KMS-11 (cell line): ENCODE measurements at regions not wholly inside any gene's neighbourhood (a gene's known extent, or its start where the extent isn't known, plus 50 kb on each side); places are given as distances from the start of the nearest gene placed in this dataset.
"Not testable (repeated sequence)": the region's sequence is repeated elsewhere in the genome, so short reads cannot be mapped to it uniquely, and the experiment has no call there.

Experiments used
- H2AFZ ChIP-seq: fragments of 200-600 bp; sonication (generic); 2 replicates; pipeline ENCODE4 v1.6.1; 2016; ENCODE audit warnings: antibody characterized with exemption, mixed run types, low read depth
- H3K27ac ChIP-seq: fragments of 200-600 bp; sonication (generic); 2 replicates; pipeline ENCODE4 v1.6.1; 2016; ENCODE audit warnings: mild to moderate bottlenecking, mixed run types
- H3K27me3 ChIP-seq: fragments of 200-600 bp; sonication (generic); 2 replicates; pipeline ENCODE4 v1.6.1; 2017; ENCODE audit warnings: mild to moderate bottlenecking, low read depth, mixed run types, moderate library complexity; ENCODE audit not compliant: insufficient read depth
- H3K36me3 ChIP-seq: fragments of 200-600 bp; sonication (generic); 2 replicates; pipeline ENCODE4 v1.6.1; 2017; ENCODE audit warnings: mild to moderate bottlenecking, mixed run types; ENCODE audit not compliant: insufficient read depth
- H3K4me1 ChIP-seq: fragments of 200-600 bp; sonication (generic); 2 replicates; pipeline ENCODE4 v1.6.1; 2016; ENCODE audit warnings: mild to moderate bottlenecking, low read depth, mixed run types; ENCODE audit not compliant: poor library complexity, severe bottlenecking
- H3K4me2 ChIP-seq: fragments of 200-600 bp; sonication (generic); 2 replicates; pipeline ENCODE4 v1.7.0; 2016; ENCODE audit warnings: mild to moderate bottlenecking, mixed run types
- H3K4me3 ChIP-seq: fragments of 200-600 bp; sonication (generic); IDR thresholded peaks from 2 replicates; pipeline ENCODE4 v1.6.1; 2017; ENCODE audit warnings: low read depth, low read length, mixed read lengths; ENCODE audit not compliant: insufficient read depth
- H3K79me2 ChIP-seq: fragments of 200-600 bp; sonication (generic); 2 replicates; pipeline ENCODE4 v1.6.1; 2016; ENCODE audit warnings: low read depth, mixed run types; ENCODE audit not compliant: insufficient read depth
- H3K9ac ChIP-seq: fragments of 200-600 bp; sonication (generic); 2 replicates; pipeline ENCODE4 v1.6.1; 2016; ENCODE audit warnings: mild to moderate bottlenecking, mixed run types
- H4K20me1 ChIP-seq: fragments of 200-600 bp; sonication (generic); 2 replicates; pipeline ENCODE4 v1.6.1; 2016; ENCODE audit warnings: mild to moderate bottlenecking, mixed run types; ENCODE audit not compliant: insufficient read depth
- TF ChIP-seq, protein P1 (sequence below): fragments of 200-600 bp; sonication (generic); conservative IDR thresholded peaks from 2 replicates; pipeline ENCODE4 v1.6.1; 2017; ENCODE audit warnings: low read depth, mild to moderate bottlenecking, antibody characterized with exemption, low read length, moderate library complexity, mixed read lengths

DNA sequence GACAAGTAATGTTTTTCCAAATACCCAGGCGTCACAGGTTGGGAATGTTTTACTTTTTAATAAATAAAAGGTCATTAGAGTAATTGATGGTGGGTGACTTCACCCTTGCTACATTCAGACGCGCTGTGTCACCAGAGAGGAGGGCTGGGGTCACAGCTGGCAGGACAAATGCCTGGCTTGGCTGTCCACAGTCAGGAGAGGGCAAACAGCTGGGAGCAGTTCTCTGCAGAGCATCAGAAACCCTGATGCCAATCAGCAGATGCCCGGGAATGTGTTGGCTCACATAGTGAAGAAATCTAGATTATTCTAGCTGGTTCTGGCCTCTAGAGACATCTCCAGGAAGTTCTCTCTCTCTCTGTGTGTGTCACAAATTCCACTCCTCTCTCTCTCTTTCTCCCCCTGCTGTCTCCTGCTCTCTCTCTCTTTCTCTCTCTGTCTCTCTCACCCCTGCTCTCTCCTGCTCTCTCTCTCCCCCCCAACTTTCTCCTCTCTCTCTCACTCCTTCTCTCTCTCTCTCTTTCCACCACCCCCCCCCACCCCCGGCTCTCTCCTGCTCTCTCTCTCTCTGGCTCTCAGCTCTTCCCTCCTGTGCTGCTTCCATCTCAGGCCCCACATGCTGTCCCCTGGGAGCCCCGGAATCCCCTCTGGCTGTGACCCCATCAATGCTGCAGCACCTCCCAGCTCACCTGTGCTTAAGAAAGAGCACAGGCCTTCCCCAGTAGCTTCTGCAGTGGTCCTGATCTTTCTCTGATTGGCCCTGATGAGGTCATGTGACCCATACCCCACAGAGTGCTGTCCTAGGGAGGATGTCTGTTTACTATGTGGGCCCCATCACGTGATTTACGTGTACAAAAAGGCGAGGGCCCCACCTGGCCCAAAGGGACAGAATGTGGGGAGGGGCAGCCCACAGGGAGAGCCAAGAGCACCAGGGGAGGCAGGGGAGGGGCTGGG lies 331.5 kb downstream of the ADGRD1 start:
- not testable (repeated sequence) for H3K79me2 ChIP-seq, H4K20me1 ChIP-seq, H3K36me3 ChIP-seq, H3K9ac ChIP-seq, H3K27me3 ChIP-seq, H3K4me2 ChIP-seq, H3K4me1 ChIP-seq, H2AFZ ChIP-seq, H3K4me3 ChIP-seq, H3K27ac ChIP-seq

DNA sequence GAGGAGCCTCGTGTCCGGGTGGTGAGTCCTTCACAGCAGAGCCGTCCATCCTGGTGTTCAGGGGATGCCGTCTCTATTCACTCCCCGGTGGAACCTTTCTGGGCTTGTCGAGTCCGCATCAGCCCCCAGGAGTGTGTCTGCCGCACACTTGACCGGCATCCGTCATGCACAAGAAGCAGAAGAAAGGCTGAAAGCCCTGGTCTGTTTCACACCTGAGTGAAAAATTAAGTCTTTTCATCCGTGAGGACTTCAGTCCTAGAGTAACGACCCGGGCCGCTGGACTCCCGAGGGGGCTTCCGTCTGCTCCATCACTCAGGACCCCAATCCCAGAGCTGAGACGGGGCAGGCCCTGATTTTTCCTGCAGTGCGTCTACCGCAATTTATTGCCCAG lies 332.2 kb downstream of the ADGRD1 start:
- H4K20me1 ChIP-seq, H3K27me3 ChIP-seq, H3K36me3 ChIP-seq, H3K4me2 ChIP-seq, H3K79me2 ChIP-seq, H2AFZ ChIP-seq, H3K27ac ChIP-seq, H3K4me1 ChIP-seq, H3K4me3 ChIP-seq, H3K9ac ChIP-seq: not testable (repeated sequence)

DNA sequence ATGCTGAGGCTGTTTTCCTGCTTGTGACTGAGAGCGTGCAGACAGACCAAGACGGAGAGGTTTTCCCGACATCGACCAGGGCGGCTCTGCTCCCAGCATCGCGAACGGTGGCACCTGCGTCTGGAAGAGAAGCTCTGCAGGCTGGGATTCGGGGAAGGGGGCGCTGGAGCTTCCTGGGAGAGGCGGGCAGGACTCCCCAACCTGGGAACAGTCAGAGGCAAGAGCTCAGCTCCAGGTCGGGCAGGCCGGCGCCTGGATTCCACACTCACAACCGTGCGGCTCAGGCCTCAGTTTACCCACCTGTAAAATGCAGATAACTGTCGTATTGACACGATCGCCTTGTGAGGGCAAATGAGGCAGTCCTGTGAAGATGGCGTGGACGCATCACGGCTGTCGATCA lies 332.6 kb downstream of the ADGRD1 start:
- H2AFZ ChIP-seq, H3K79me2 ChIP-seq, H3K27me3 ChIP-seq, H3K4me1 ChIP-seq, H3K4me3 ChIP-seq, H3K9ac ChIP-seq, H3K36me3 ChIP-seq, H3K4me2 ChIP-seq, H4K20me1 ChIP-seq, H3K27ac ChIP-seq: not testable (repeated sequence)

DNA sequence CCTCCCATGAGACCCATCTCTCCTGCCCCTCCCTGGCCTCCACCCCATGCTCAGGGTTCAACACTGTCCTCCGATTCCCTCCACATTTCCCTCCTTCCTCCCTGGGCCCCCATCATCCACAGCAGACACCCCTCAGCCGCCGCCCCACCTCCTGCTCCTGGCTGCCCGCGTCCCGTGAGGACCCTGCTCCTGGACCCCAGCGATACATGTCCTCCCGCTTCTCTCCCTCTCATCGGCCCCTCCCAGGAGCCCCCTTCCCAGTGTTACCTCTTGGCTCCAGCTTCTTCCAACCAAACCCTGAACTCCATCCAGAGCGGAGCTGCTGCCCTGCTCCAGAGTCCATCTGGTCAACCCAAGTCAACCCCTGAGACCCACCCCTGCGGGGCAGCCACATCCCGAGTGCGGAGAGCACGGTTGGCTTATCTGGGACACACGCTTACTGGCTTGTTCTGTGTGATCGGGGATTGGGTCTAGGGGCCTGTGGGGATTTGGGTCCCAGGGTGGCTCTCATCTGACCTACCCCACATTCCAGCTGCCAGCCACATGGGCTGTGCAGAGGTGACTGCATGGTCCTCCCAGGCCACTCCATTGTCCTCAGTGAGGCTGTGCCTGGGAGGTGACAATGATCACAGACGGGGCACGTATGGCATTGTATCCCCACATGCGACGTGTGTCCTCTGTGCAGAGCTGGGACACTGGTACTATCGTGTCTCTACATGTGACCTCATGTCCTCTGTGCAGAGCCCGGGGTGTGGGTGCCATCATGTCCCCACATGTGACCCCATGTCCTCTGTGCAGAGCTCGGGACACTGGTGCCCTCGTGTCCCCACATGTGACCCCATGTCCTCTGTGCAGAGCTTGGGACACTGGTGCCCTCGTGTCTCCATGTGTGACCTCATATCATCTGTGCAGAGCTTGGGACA lies 333.6 kb downstream of the ADGRD1 start:
- no peak overlapping the region for H2AFZ ChIP-seq
- H3K36me3 ChIP-seq: no peaks in the 10 kb centered on the region
- H3K4me3 ChIP-seq: no peak overlapping the region
- H3K79me2 ChIP-seq: no peaks in the 10 kb centered on the region
- TF ChIP-seq, protein P1, sequence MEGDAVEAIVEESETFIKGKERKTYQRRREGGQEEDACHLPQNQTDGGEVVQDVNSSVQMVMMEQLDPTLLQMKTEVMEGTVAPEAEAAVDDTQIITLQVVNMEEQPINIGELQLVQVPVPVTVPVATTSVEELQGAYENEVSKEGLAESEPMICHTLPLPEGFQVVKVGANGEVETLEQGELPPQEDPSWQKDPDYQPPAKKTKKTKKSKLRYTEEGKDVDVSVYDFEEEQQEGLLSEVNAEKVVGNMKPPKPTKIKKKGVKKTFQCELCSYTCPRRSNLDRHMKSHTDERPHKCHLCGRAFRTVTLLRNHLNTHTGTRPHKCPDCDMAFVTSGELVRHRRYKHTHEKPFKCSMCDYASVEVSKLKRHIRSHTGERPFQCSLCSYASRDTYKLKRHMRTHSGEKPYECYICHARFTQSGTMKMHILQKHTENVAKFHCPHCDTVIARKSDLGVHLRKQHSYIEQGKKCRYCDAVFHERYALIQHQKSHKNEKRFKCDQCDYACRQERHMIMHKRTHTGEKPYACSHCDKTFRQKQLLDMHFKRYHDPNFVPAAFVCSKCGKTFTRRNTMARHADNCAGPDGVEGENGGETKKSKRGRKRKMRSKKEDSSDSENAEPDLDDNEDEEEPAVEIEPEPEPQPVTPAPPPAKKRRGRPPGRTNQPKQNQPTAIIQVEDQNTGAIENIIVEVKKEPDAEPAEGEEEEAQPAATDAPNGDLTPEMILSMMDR: no peak
- no peak overlapping the region for H3K4me2 ChIP-seq
- H4K20me1 ChIP-seq: no peaks in the 10 kb centered on the region
- no peak overlapping the region for H3K9ac ChIP-seq
- H3K4me1 ChIP-seq: no peaks in the 10 kb centered on the region
- H3K27me3 ChIP-seq: no peaks in the 10 kb centered on the region
- H3K27ac ChIP-seq: no peak overlapping the region

DNA sequence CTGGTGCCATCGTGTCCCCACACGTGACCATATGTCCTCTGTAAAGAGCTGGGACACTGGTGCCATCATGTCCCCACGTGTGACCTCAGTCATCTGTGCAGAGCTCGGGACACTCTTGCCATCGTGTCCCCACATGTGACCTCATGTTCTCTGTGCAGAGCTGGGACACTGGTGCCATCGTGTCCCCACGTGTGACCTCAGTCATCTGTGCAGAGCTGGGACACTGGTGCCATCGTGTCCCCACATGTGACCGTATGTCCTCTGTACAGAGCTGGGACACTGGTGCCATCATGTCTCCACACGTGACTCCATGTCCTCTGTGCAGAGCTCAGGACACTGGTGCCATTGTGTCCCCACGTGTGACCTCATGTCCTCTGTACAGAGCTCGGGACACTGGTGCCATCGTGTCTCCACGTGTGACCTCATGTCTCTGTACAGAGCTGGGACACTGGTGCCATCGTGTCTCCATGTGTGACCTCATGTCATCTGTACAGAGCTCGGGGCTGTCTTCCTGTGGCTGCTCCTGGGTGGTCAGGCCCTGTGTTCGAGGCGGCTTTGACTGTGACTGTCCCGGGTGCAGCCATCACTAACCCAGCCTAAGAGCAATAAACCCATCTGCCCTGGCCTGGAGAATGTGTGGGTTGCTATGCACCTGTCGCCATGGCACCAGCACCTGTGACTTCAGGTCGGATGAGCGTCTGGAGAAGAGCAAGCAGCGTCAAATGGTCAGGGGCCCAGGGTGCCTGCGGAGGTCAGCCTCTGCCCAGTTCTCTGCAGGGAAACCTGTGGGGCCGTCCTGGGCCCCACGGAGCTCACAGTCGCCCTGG lies 334.4 kb downstream of the ADGRD1 start:
- Histone ChIP-seq H3K27me3 (no peaks in the 10 kb centered on the region), H3K79me2 (no peaks in the 10 kb centered on the region), H3K9ac (no peak overlapping the region), H3K4me1 (no peaks in the 10 kb centered on the region), H3K4me3 (no peak overlapping the region), H3K27ac (no peak overlapping the region), H3K4me2 (no peak overlapping the region), H2AFZ (no peak overlapping the region), H4K20me1 (no peaks in the 10 kb centered on the region), H3K36me3 (no peaks in the 10 kb centered on the region)
- TF ChIP-seq, protein P1: no peak

DNA sequence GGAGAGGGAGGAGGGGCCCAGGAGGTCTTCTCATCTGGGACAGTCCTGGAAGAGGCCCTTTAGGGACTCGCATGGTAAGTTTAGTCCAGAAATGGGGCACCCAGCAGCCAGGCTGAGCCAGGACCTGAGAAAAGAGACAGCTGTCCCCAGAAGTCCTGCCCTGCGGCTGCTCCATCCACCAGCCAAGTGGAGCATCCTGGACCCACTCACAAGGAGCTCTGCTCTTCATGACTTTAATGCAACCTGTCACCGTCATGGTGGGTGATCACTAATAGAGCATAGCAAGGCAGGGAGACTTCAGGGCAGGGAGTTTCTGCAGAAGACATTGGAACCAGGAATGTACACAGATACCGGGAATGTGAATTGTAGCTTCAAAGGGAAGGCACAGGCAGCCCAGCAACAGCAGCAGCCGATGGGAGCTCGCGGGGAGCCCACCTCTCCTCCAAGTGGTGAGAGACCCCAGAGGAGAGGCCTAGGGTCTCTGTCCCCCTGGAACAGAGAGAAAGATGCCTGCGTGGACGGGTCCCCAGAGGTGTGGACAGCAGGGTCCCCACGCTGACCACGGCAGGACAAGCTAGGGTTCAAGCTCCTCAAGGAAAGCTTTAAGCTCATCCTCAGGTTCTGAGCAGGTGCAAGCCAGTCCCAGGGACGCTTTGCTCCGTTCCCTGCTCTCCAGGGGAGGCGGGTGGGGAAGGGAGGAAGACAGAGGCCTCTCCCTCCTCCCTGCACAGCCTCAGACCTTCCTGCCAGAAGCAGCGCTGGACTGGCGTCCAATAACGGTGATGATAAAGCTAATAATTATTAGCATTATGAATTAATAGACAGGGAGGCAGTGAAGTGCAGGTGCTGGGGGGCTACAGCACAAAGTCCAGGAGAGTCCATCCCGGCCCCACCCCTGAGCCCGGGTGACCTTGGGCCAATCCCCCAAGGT lies 335.3 kb downstream of the ADGRD1 start:
- H2AFZ ChIP-seq, H3K27ac ChIP-seq, H3K79me2 ChIP-seq, H3K36me3 ChIP-seq, H3K4me3 ChIP-seq, H3K27me3 ChIP-seq, H4K20me1 ChIP-seq, H3K9ac ChIP-seq, H3K4me2 ChIP-seq, H3K4me1 ChIP-seq: not testable (repeated sequence)

DNA sequence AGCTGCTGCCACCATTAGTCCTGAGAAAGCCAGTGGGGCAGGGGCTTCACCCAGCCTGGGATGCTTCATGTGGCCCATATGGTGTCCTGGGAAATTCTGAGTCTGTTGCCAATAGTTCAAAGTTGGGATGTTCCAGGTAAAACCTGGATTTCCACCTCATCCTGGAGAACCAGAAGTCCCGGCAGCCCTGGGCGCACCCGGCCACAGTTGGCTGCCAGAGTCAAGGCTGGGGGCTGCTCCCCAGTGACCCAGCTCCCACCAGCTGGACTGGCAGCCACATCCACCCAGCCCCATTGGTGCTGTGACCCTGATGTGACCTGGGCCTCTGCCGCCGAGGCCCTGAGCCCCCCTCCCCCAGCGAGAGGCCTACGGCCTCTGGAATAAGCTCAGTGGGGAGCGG lies 336.1 kb downstream of the ADGRD1 start:
- not testable (repeated sequence) for H2AFZ ChIP-seq, H3K4me2 ChIP-seq, H3K79me2 ChIP-seq, H3K27me3 ChIP-seq, H3K27ac ChIP-seq, H3K4me3 ChIP-seq, H4K20me1 ChIP-seq, H3K9ac ChIP-seq, H3K4me1 ChIP-seq, H3K36me3 ChIP-seq
